Lower lobe of right lung (tissue), 2 donors: ENCODE measurements at regions not wholly inside any gene's neighbourhood (a gene's known extent, or its start where the extent isn't known, plus 50 kb on each side); places are given as distances from the start of the nearest gene placed in this dataset.

ENCODE experiments used
- ATAC-seq, 2 donors: fragments of 200-7000 bp; cut with Tn5 transposase; one replicate each; pipeline ENCODE4 v1.9.1; 2020 to 2022; ENCODE audit warnings: mild to moderate bottlenecking in 2 of 2, moderate library complexity in 2 of 2
- DNase-seq: peaks from one replicate; pipeline ENCODE4 v3.0.0-alpha.2; 2020
- H3K27ac ChIP-seq: fragments of 200-600 bp; one replicate; pipeline ENCODE4 v1.8.0; 2022
- H3K27me3 ChIP-seq: fragments of 200-600 bp; one replicate; pipeline ENCODE4 v1.8.0; 2022; ENCODE audit warnings: low read depth
- H3K36me3 ChIP-seq: fragments of 200-600 bp; one replicate; pipeline ENCODE4 v1.8.0; 2022; ENCODE audit warnings: mild to moderate bottlenecking
- H3K4me1 ChIP-seq: fragments of 200-600 bp; one replicate; pipeline ENCODE4 v1.8.0; 2022
- H3K4me3 ChIP-seq: fragments of 200-600 bp; one replicate; pipeline ENCODE4 v1.8.0; 2022; ENCODE audit warnings: mild to moderate bottlenecking
- H3K9me3 ChIP-seq: fragments of 200-600 bp; one replicate; pipeline ENCODE4 v1.8.0; 2022
- CTCF ChIP-seq: fragments of 200-600 bp; IDR thresholded peaks from one replicate; pipeline ENCODE4 v1.8.0; 2022; ENCODE audit warnings: antibody characterized with exemption, mild to moderate bottlenecking
- intact Hi-C: fragments of 100-400 bp; cut with DNase I; formaldehyde crosslinking; loops from one replicate; pipeline ENCODE4 v1.11.0; 2022
- donor health status: DM: no; HTN: yes; CAD: no; lungs with severe emphysema.

- no peak for TF ChIP-seq CTCF
- no peaks in the 10 kb centered on the region for H3K9me3 ChIP-seq
- H3K36me3 ChIP-seq: no peaks in the 10 kb centered on the region
- H3K27ac ChIP-seq: no peak overlapping the region
- H3K4me3 ChIP-seq: no peak overlapping the region
- DNase-seq (no peak), ATAC-seq (no peak)
- H3K27me3 ChIP-seq: no peaks in the 10 kb centered on the region
- intact Hi-C loops: no loop called here
- H3K4me1 ChIP-seq: no peaks in the 10 kb centered on the region
Observed at GRCh38 chr18:67080601-67081000, 435.9 kb downstream of the DSEL start.

GRCh38 chr18:67074309-67074708, 442.2 kb downstream of the DSEL start:
- H3K27ac ChIP-seq: no peak overlapping the region
- DNase-seq (no peak), ATAC-seq (no peak)
- H3K36me3 ChIP-seq: no peaks in the 10 kb centered on the region
- H3K4me3 ChIP-seq: no peak overlapping the region
- intact Hi-C loops: no loop called here
- H3K27me3 ChIP-seq: no peaks in the 10 kb centered on the region
- H3K4me1 ChIP-seq: no peaks in the 10 kb centered on the region
- H3K9me3 ChIP-seq: no peaks in the 10 kb centered on the region
- TF ChIP-seq CTCF: no peak

- intact Hi-C loops: no loop called here
- Histone ChIP-seq H3K4me1 (no peaks in the 10 kb centered on the region), H3K4me3 (no peak overlapping the region)
Observed at GRCh38 chr18:67072791-67073190, 443.7 kb downstream of the DSEL start.

GRCh38 chr18:67068608-67069007, 447.9 kb downstream of the DSEL start:
- no peaks in the 10 kb centered on the region for H3K4me1 ChIP-seq
- ATAC-seq (no peak), DNase-seq (no peak)
- no peaks in the 10 kb centered on the region for H3K27me3 ChIP-seq
- TF ChIP-seq CTCF: no peak
- intact Hi-C loops: no loop called here
- no peak overlapping the region for H3K27ac ChIP-seq
- H3K36me3 ChIP-seq: no peaks in the 10 kb centered on the region
- no peaks in the 10 kb centered on the region for H3K9me3 ChIP-seq
- no peak overlapping the region for H3K4me3 ChIP-seq

More at GRCh38 chr18:67072791-67073190, 443.7 kb downstream of the DSEL start:
- no peaks in the 10 kb centered on the region for H3K36me3 ChIP-seq
- H3K9me3 ChIP-seq: no peaks in the 10 kb centered on the region
- DNase-seq (no peak), ATAC-seq (no peak)
- no peak for TF ChIP-seq CTCF
- H3K27me3 ChIP-seq: no peaks in the 10 kb centered on the region
- no peak overlapping the region for H3K27ac ChIP-seq

GRCh38 chr18:67047334-67047733, 443.4 kb upstream of the CDH19 start:
- no peaks in the 10 kb centered on the region for H3K36me3 ChIP-seq
- DNase-seq (no peak), ATAC-seq (no peak)
- H3K4me1 ChIP-seq: no peaks in the 10 kb centered on the region
- no peak overlapping the region for H3K27ac ChIP-seq
- no peak overlapping the region for H3K4me3 ChIP-seq
- H3K9me3 ChIP-seq: no peaks in the 10 kb centered on the region
- no peak for TF ChIP-seq CTCF
- intact Hi-C loops: no loop called here
- H3K27me3 ChIP-seq: no peaks in the 10 kb centered on the region

- intact Hi-C loops: no loop called here
- ATAC-seq: peak; percentile 11 to 14
Observed at GRCh38 chr18:67043276-67043675, 439.4 kb upstream of the CDH19 start.

More at GRCh38 chr18:67043276-67043675, 439.4 kb upstream of the CDH19 start:
- no peak for DNase-seq
- no peak overlapping the region for H3K4me3 ChIP-seq
- H3K9me3 ChIP-seq: no peaks in the 10 kb centered on the region
- H3K27me3 ChIP-seq: no peaks in the 10 kb centered on the region
- no peak for TF ChIP-seq CTCF
- no peaks in the 10 kb centered on the region for H3K36me3 ChIP-seq
- H3K4me1 ChIP-seq: no peaks in the 10 kb centered on the region
- H3K27ac ChIP-seq: no peak overlapping the region
